Stimulated activated naive CD8-positive, alpha-beta T cell treated with anti-CD3 and anti-CD28 coated beads, Interleukin-15, Interleukin-2, amounts not matched to agents 100 ng/mL and 50 ng/mL, for 24 hours (primary cell): ENCODE measurements at regions not wholly inside any gene's neighbourhood (a gene's known extent, or its start where the extent isn't known, plus 50 kb on each side); places are given as distances from the start of the nearest gene placed in this dataset.

ENCODE experiments used
- H3K27ac Mint-ChIP-seq: one replicate; pipeline ENCODE4 v1.8.0; 2021; ENCODE audit warnings: mild to moderate bottlenecking, mixed read lengths
- H3K27me3 Mint-ChIP-seq: one replicate; pipeline ENCODE4 v1.8.0; 2021; ENCODE audit warnings: mixed read lengths
- H3K36me3 Mint-ChIP-seq: one replicate; pipeline ENCODE4 v1.8.0; 2021; ENCODE audit warnings: low read depth, mixed read lengths
- H3K4me1 Mint-ChIP-seq: one replicate; pipeline ENCODE4 v1.8.0; 2021; ENCODE audit warnings: low read depth, mixed read lengths
- H3K4me3 Mint-ChIP-seq: one replicate; pipeline ENCODE4 v1.8.0; 2021; ENCODE audit warnings: mild to moderate bottlenecking, mixed read lengths
- H3K9me3 Mint-ChIP-seq: one replicate; pipeline ENCODE4 v1.8.0; 2021; ENCODE audit warnings: mixed read lengths

- Mint-ChIP-seq H3K9me3 (no peaks in the 10 kb centered on the region), H3K4me1 (no peaks in the 10 kb centered on the region), H3K27ac (no peak overlapping the region)
Observed at GRCh38 chr18:68623342-68623741, 91.6 kb downstream of the TMX3 start.

GRCh38 chr18:68611311-68611710 lies 103.6 kb downstream of the TMX3 start:
- H3K4me3 Mint-ChIP-seq = no peak overlapping the region
- no peaks in the 10 kb centered on the region for H3K36me3 Mint-ChIP-seq

More at GRCh38 chr18:68623342-68623741, 91.6 kb downstream of the TMX3 start:
- Mint-ChIP-seq H3K27me3 (no peaks in the 10 kb centered on the region), H3K36me3 (no peaks in the 10 kb centered on the region), H3K4me3 (no peak overlapping the region)

GRCh38 chr18:68608851-68609490 lies 105.9 kb downstream of the TMX3 start:
- no peaks in the 10 kb centered on the region for H3K9me3 Mint-ChIP-seq

More at GRCh38 chr18:68611311-68611710, 103.6 kb downstream of the TMX3 start:
- no peaks in the 10 kb centered on the region for H3K4me1 Mint-ChIP-seq
- H3K27me3 Mint-ChIP-seq = peaks cover 20% of the 10 kb centered on the region
- no peaks in the 10 kb centered on the region for H3K9me3 Mint-ChIP-seq
- H3K27ac Mint-ChIP-seq = no peak overlapping the region

GRCh38 chr18:68607852-68608251 lies 107.1 kb downstream of the TMX3 start:
- Mint-ChIP-seq H3K27ac (no peak overlapping the region), H3K4me3 (no peak overlapping the region), H3K4me1 (no peaks in the 10 kb centered on the region), H3K9me3 (no peaks in the 10 kb centered on the region), H3K27me3 (peaks cover 12% of the 10 kb centered on the region), H3K36me3 (no peaks in the 10 kb centered on the region)

More at GRCh38 chr18:68608851-68609490, 105.9 kb downstream of the TMX3 start:
- Mint-ChIP-seq H3K36me3 (no peaks in the 10 kb centered on the region), H3K27ac (no peak overlapping the region), H3K4me1 (no peaks in the 10 kb centered on the region), H3K27me3 (peaks cover 13% of the 10 kb centered on the region), H3K4me3 (no peak overlapping the region)

- Mint-ChIP-seq H3K27ac (no peak overlapping the region), H3K4me1 (no peaks in the 10 kb centered on the region), H3K4me3 (no peak overlapping the region), H3K36me3 (no peaks in the 10 kb centered on the region), H3K9me3 (no peaks in the 10 kb centered on the region), H3K27me3 (peaks cover 9% of the 10 kb centered on the region)
Observed at GRCh38 chr18:68604256-68604655, 110.7 kb downstream of the TMX3 start.

- Mint-ChIP-seq H3K9me3 (no peaks in the 10 kb centered on the region), H3K36me3 (no peaks in the 10 kb centered on the region), H3K4me1 (no peaks in the 10 kb centered on the region), H3K27ac (no peak overlapping the region), H3K4me3 (no peak overlapping the region), H3K27me3 (peaks cover 4% of the 10 kb centered on the region)
Observed at GRCh38 chr18:68596016-68596415, 118.9 kb downstream of the TMX3 start.

GRCh38 chr18:68588169-68588568 lies 126.7 kb downstream of the TMX3 start:
- peaks cover 13% of the 10 kb centered on the region for H3K27me3 Mint-ChIP-seq
- H3K4me3 Mint-ChIP-seq = no peak overlapping the region
- H3K27ac Mint-ChIP-seq = no peak overlapping the region

GRCh38 chr18:68583685-68584084 lies 131.2 kb downstream of the TMX3 start:
- Mint-ChIP-seq H3K4me3 (no peak overlapping the region), H3K27me3 (peaks cover 11% of the 10 kb centered on the region), H3K9me3 (no peaks in the 10 kb centered on the region), H3K4me1 (no peaks in the 10 kb centered on the region), H3K36me3 (no peaks in the 10 kb centered on the region), H3K27ac (no peak overlapping the region)

More at GRCh38 chr18:68588169-68588568, 126.7 kb downstream of the TMX3 start:
- Mint-ChIP-seq H3K9me3 (no peaks in the 10 kb centered on the region), H3K36me3 (no peaks in the 10 kb centered on the region), H3K4me1 (no peaks in the 10 kb centered on the region)

- H3K4me3 Mint-ChIP-seq = no peak overlapping the region
- H3K4me1 Mint-ChIP-seq = no peaks in the 10 kb centered on the region
Observed at GRCh38 chr18:68574311-68574710, 140.6 kb downstream of the TMX3 start.

GRCh38 chr18:68569936-68570335 lies 145.0 kb downstream of the TMX3 start:
- Mint-ChIP-seq H3K27me3 (peaks cover 3% of the 10 kb centered on the region), H3K9me3 (no peaks in the 10 kb centered on the region)

More at GRCh38 chr18:68574311-68574710, 140.6 kb downstream of the TMX3 start:
- H3K9me3 Mint-ChIP-seq = no peaks in the 10 kb centered on the region
- H3K36me3 Mint-ChIP-seq = no peaks in the 10 kb centered on the region
- H3K27me3 Mint-ChIP-seq = no peaks in the 10 kb centered on the region
- H3K27ac Mint-ChIP-seq = no peak overlapping the region

GRCh38 chr18:68568364-68569155 lies 146.3 kb downstream of the TMX3 start:
- H3K4me1 Mint-ChIP-seq = no peaks in the 10 kb centered on the region
- H3K27me3 Mint-ChIP-seq = peaks cover 3% of the 10 kb centered on the region
- H3K9me3 Mint-ChIP-seq = no peaks in the 10 kb centered on the region

More at GRCh38 chr18:68569936-68570335, 145.0 kb downstream of the TMX3 start:
- Mint-ChIP-seq H3K4me1 (no peaks in the 10 kb centered on the region), H3K4me3 (no peak overlapping the region), H3K36me3 (no peaks in the 10 kb centered on the region), H3K27ac (no peak overlapping the region)

GRCh38 chr18:68566991-68567390 lies 147.9 kb downstream of the TMX3 start:
- H3K27ac Mint-ChIP-seq = no peak overlapping the region
- H3K36me3 Mint-ChIP-seq = no peaks in the 10 kb centered on the region
- no peaks in the 10 kb centered on the region for H3K9me3 Mint-ChIP-seq
- no peak overlapping the region for H3K4me3 Mint-ChIP-seq
- peaks cover 3% of the 10 kb centered on the region for H3K27me3 Mint-ChIP-seq
- H3K4me1 Mint-ChIP-seq = no peaks in the 10 kb centered on the region

More at GRCh38 chr18:68568364-68569155, 146.3 kb downstream of the TMX3 start:
- H3K27ac Mint-ChIP-seq = no peak overlapping the region
- H3K4me3 Mint-ChIP-seq = no peak overlapping the region
- no peaks in the 10 kb centered on the region for H3K36me3 Mint-ChIP-seq

GRCh38 chr18:68564961-68565360 lies 149.9 kb downstream of the TMX3 start:
- no peaks in the 10 kb centered on the region for H3K9me3 Mint-ChIP-seq
- H3K4me1 Mint-ChIP-seq = no peaks in the 10 kb centered on the region
- no peaks in the 10 kb centered on the region for H3K36me3 Mint-ChIP-seq
- H3K27me3 Mint-ChIP-seq = peaks cover 3% of the 10 kb centered on the region
- no peak overlapping the region for H3K4me3 Mint-ChIP-seq
- no peak overlapping the region for H3K27ac Mint-ChIP-seq

GRCh38 chr18:68564351-68564750 lies 150.6 kb downstream of the TMX3 start:
- no peak overlapping the region for H3K27ac Mint-ChIP-seq
- no peaks in the 10 kb centered on the region for H3K36me3 Mint-ChIP-seq
- no peaks in the 10 kb centered on the region for H3K4me1 Mint-ChIP-seq
- H3K9me3 Mint-ChIP-seq = no peaks in the 10 kb centered on the region
- H3K27me3 Mint-ChIP-seq = peaks cover 3% of the 10 kb centered on the region
- no peak overlapping the region for H3K4me3 Mint-ChIP-seq

- Mint-ChIP-seq H3K36me3 (no peaks in the 10 kb centered on the region), H3K27me3 (no peaks in the 10 kb centered on the region), H3K4me1 (no peaks in the 10 kb centered on the region), H3K9me3 (no peaks in the 10 kb centered on the region), H3K4me3 (no peak overlapping the region), H3K27ac (no peak overlapping the region)
Observed at GRCh38 chr18:68560128-68560527, 154.8 kb downstream of the TMX3 start.
